GM19397 (cell line): ENCODE measurements at regions not wholly inside any gene's neighbourhood (a gene's known extent, or its start where the extent isn't known, plus 50 kb on each side); places are given as distances from the start of the nearest gene placed in this dataset.
"Not testable (repeated sequence)": the region's sequence is repeated elsewhere in the genome, so short reads cannot be mapped to it uniquely, and the experiment has no call there.

Experiments used
- ATAC-seq: cut with Tn5 transposase; IDR thresholded peaks from one replicate; pipeline ENCODE4 v1.9.1; 2021; ENCODE audit warnings: mild to moderate bottlenecking, moderate library complexity; ENCODE audit not compliant: unreplicated experiment

- ATAC-seq = no peak
These were observed 111.4 kb downstream of the METRNL start for GRCh38 chr17:83190601-83191387.

GRCh38 chr17:83191388-83192160 lies 112.2 kb downstream of the METRNL start:
- ATAC-seq = no peak

GRCh38 chr17:83192161-83192788 lies 112.9 kb downstream of the METRNL start:
- ATAC-seq = no peak

- not testable (repeated sequence) for ATAC-seq
These were observed 113.5 kb downstream of the METRNL start for GRCh38 chr17:83192789-83193335.

- no peak for ATAC-seq
These were observed 114.2 kb downstream of the METRNL start for GRCh38 chr17:83193336-83194185.

- ATAC-seq = no peak
These were observed 114.8 kb downstream of the METRNL start for GRCh38 chr17:83194186-83194561.

GRCh38 chr17:83194761-83195329 lies 115.4 kb downstream of the METRNL start:
- ATAC-seq = no peak

GRCh38 chr17:83195330-83196023 lies 116.1 kb downstream of the METRNL start:
- no peak for ATAC-seq

- no peak for ATAC-seq
These were observed 116.6 kb downstream of the METRNL start for GRCh38 chr17:83196024-83196365.

GRCh38 chr17:83196366-83196765 lies 117.0 kb downstream of the METRNL start:
- no peak for ATAC-seq

GRCh38 chr17:83196973-83197880 lies 117.8 kb downstream of the METRNL start:
- ATAC-seq = no peak

- no peak for ATAC-seq
These were observed 119.2 kb downstream of the METRNL start for GRCh38 chr17:83198366-83199341.

- no peak for ATAC-seq
These were observed 120.2 kb downstream of the METRNL start for GRCh38 chr17:83199500-83200201.

GRCh38 chr17:83200231-83200699 lies 120.9 kb downstream of the METRNL start:
- ATAC-seq = no peak

- no peak for ATAC-seq
These were observed 121.3 kb downstream of the METRNL start for GRCh38 chr17:83200751-83201150.

GRCh38 chr17:83201206-83202001 lies 122.0 kb downstream of the METRNL start:
- no peak for ATAC-seq
